ENCODE measurements at regions not wholly inside any gene's neighbourhood (a gene's known extent, or its start where the extent isn't known, plus 50 kb on each side); places are given as distances from the start of the nearest gene placed in this dataset.

DNA sequence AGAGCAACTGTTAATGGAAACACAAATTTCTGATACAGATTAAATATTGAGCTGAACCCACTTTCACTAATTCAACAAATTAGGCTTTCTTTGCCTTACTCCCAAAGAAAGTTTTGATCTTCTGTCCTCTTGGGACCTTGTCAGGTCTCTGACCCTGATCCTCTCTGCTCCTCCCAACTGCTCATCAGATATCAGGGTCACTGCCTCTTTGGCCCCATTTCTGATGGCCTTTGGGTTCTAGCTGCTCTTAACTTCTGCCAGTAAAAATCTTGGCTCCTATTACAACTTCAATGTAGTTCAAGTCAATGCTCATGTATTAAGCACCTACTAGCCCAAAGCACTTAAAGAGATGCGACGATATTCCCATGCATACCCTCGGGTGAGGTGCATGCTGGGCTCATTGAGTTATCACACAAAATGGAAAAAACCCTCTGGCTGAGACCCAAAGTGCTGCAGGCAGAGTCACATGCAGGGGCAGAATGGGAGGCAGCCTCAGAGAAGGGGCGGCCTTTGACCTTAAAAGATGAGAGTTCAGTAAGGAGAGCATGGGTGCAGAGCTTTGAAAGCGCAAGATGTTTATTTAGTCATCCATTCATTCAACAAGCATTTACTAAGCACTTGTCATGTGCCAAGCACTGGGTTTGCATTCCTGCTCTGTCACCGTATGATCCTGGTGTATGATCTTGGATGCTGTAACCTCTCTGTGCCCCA is 183.4 kb downstream of the USP12 start:
- Histone ChIP-seq H3K4me1 (ENCODE audit: control insufficient read depth, low read depth, low read length) (no peaks in the 10 kb centered on the region), H3K27ac (ENCODE audit: low read length) (no peak overlapping the region), H3K9ac (ENCODE audit: low read length) (no peak overlapping the region)

DNA sequence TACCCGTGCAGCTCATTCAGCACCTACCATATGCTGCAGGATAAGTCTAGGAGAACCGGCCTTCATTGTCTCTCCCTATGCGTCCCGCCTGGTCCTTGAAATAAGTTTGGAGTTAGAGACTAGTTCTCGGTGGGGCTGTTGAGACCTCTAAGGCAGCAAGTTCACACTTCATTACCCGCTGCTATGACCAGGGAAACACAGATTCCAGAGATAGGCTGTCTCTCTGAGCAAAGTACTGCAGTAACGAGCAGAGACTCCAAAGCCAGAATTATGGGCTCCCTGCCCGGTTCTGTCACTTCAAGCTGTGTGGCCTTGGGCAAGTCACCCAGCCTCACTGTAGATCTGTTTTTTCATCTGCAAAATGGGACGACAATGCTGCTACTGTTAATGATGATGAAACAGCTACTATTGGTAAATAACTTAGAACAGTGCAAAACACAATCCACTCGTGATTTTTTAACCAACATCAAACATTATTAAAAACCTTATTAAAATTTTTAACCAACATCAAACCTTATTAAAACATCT is 184.1 kb downstream of the USP12 start:
- Histone ChIP-seq H3K27ac (ENCODE audit: low read length) (no peak overlapping the region), H3K4me1 (ENCODE audit: control insufficient read depth, low read depth, low read length) (no peaks in the 10 kb centered on the region), H3K9me3 (ENCODE audit: control insufficient read depth, low read depth, low read length) (no peaks in the 10 kb centered on the region), H3K36me3 (ENCODE audit: control insufficient read depth, low read depth, low read length) (no peaks in the 10 kb centered on the region), H3K27me3 (ENCODE audit: control insufficient read depth, insufficient read depth, low read length) (no peaks in the 10 kb centered on the region), H3K9ac (ENCODE audit: low read length) (no peak overlapping the region), H3K4me3 (ENCODE audit: low read length) (no peak overlapping the region)

More for the DNA sequence above, 183.4 kb downstream of the USP12 start:
- Histone ChIP-seq H3K4me3 (ENCODE audit: low read length) (no peak overlapping the region), H3K9me3 (ENCODE audit: control insufficient read depth, low read depth, low read length) (no peaks in the 10 kb centered on the region), H3K27me3 (ENCODE audit: control insufficient read depth, insufficient read depth, low read length) (no peaks in the 10 kb centered on the region), H3K36me3 (ENCODE audit: control insufficient read depth, low read depth, low read length) (no peaks in the 10 kb centered on the region)

- H3K27ac ChIP-seq (ENCODE audit: low read length), result no peak overlapping the region
- no peak overlapping the region for H3K9ac ChIP-seq (ENCODE audit: low read length)
- H3K9me3 ChIP-seq (ENCODE audit: control insufficient read depth, low read depth, low read length), result no peaks in the 10 kb centered on the region
- no peaks in the 10 kb centered on the region for H3K4me1 ChIP-seq (ENCODE audit: control insufficient read depth, low read depth, low read length)
- no peak overlapping the region for H3K4me3 ChIP-seq (ENCODE audit: low read length)
- H3K36me3 ChIP-seq (ENCODE audit: control insufficient read depth, low read depth, low read length), result no peaks in the 10 kb centered on the region
- H3K27me3 ChIP-seq (ENCODE audit: control insufficient read depth, insufficient read depth, low read length), result no peaks in the 10 kb centered on the region
Observed at GRCh38 chr13:26985285-26985878, 186.2 kb downstream of the USP12 start.

DNA sequence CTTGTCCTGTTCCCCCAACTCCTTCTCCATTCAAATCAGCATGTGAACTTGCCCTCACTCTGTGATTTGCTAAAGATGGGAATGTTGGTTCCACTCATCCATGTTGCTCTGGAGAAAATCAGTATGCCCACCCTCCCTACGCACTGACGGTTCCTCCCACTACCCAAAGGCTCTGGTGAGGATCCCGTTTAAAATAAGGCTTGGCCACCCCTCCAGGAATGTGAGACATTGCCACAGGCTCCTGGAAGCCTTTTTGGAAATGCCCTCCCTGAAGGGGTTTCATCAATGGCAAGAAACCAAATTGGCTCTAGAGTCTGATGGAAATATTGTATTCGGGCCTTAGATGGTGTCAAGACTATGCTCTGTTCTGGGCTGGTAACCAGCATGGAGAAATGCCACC is 187.3 kb downstream of the USP12 start:
- Histone ChIP-seq H3K27ac (ENCODE audit: low read length) (no peak overlapping the region), H3K27me3 (ENCODE audit: control insufficient read depth, insufficient read depth, low read length) (no peaks in the 10 kb centered on the region), H3K36me3 (ENCODE audit: control insufficient read depth, low read depth, low read length) (no peaks in the 10 kb centered on the region), H3K9me3 (ENCODE audit: control insufficient read depth, low read depth, low read length) (no peaks in the 10 kb centered on the region), H3K4me3 (ENCODE audit: low read length) (no peak overlapping the region), H3K9ac (ENCODE audit: low read length) (no peak overlapping the region), H3K4me1 (ENCODE audit: control insufficient read depth, low read depth, low read length) (no peaks in the 10 kb centered on the region)

- H3K36me3 ChIP-seq (ENCODE audit: control insufficient read depth, low read depth, low read length), result no peaks in the 10 kb centered on the region
- H3K27me3 ChIP-seq (ENCODE audit: control insufficient read depth, insufficient read depth, low read length), result no peaks in the 10 kb centered on the region
- H3K4me3 ChIP-seq (ENCODE audit: low read length), result no peak overlapping the region
- H3K9me3 ChIP-seq (ENCODE audit: control insufficient read depth, low read depth, low read length), result no peaks in the 10 kb centered on the region
- no peak overlapping the region for H3K9ac ChIP-seq (ENCODE audit: low read length)
- H3K4me1 ChIP-seq (ENCODE audit: control insufficient read depth, low read depth, low read length), result no peaks in the 10 kb centered on the region
- H3K27ac ChIP-seq (ENCODE audit: low read length), result no peak overlapping the region
Observed at GRCh38 chr13:26983543-26984320, 187.9 kb downstream of the USP12 start.

GRCh38 chr13:26980099-26981031 is 191.2 kb downstream of the USP12 start:
- Histone ChIP-seq H3K9ac (ENCODE audit: low read length) (no peak overlapping the region), H3K4me1 (ENCODE audit: control insufficient read depth, low read depth, low read length) (no peaks in the 10 kb centered on the region), H3K4me3 (ENCODE audit: low read length) (no peak overlapping the region), H3K9me3 (ENCODE audit: control insufficient read depth, low read depth, low read length) (no peaks in the 10 kb centered on the region), H3K36me3 (ENCODE audit: control insufficient read depth, low read depth, low read length) (no peaks in the 10 kb centered on the region), H3K27ac (ENCODE audit: low read length) (no peak overlapping the region), H3K27me3 (ENCODE audit: control insufficient read depth, insufficient read depth, low read length) (no peaks in the 10 kb centered on the region)

DNA sequence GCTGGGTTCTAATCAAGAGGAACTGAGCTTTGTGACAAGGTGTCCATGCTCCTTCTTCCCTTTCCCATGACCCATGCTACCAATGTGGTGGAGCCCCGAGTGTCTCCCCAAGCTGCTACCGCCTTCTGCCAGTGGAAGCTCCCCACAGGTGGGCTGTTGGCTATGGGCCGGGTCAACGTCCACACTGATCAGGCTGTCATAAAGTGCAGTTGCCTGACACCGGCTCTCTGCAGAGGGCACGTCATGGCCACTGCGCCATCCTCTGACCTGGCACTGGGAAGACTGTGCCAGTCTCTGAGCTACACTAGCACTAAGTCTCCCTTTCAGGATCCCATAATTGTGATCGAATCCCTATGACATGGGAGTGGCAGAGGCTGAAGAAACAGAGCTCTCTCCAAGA is 192.3 kb downstream of the USP12 start:
- no peaks in the 10 kb centered on the region for H3K27me3 ChIP-seq (ENCODE audit: control insufficient read depth, insufficient read depth, low read length)
- no peak overlapping the region for H3K4me3 ChIP-seq (ENCODE audit: low read length)
- H3K9ac ChIP-seq (ENCODE audit: low read length), result no peak overlapping the region
- no peaks in the 10 kb centered on the region for H3K4me1 ChIP-seq (ENCODE audit: control insufficient read depth, low read depth, low read length)
- no peaks in the 10 kb centered on the region for H3K9me3 ChIP-seq (ENCODE audit: control insufficient read depth, low read depth, low read length)
- H3K27ac ChIP-seq (ENCODE audit: low read length), result no peak overlapping the region
- H3K36me3 ChIP-seq (ENCODE audit: control insufficient read depth, low read depth, low read length), result no peaks in the 10 kb centered on the region

DNA sequence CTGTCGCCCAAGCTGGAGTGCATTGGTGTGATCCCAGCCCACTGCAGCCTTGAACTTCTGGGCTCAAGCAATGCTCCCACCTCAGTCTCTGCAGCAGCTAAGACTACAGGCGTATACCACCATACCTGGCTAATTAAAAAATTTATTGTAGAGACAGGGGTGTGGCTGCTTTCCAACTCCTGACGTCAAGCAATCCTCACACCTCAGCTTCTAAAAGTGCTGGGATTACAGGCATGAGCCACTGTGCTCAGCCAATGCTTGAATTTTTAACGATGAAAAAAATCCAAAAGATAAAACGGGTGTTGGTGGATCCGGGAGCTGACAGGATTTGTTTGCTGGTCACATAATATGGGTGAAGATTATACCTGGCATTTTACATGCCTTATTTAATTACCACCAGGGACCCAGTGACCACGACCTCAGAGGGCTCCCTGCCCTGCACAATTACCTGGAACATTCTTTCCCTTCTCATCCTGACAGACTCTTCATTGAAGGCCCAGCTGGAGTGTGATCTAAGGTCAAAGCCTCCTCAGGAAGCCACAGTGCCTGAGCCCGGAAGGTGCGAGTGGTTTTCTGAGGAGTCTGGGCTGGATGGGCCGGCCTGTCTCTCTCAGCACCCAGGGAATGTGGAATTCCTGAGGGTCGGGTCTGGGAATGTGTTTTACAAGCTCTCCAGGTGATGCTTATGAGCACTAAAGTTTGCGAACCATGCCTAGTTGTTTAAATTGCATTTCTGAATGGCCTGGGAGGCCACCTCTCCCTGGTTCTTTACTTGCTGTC is 193.3 kb downstream of the USP12 start:
- H3K9ac ChIP-seq (ENCODE audit: low read length), result no peak overlapping the region
- no peaks in the 10 kb centered on the region for H3K27me3 ChIP-seq (ENCODE audit: control insufficient read depth, insufficient read depth, low read length)
- no peak overlapping the region for H3K27ac ChIP-seq (ENCODE audit: low read length)
- no peaks in the 10 kb centered on the region for H3K9me3 ChIP-seq (ENCODE audit: control insufficient read depth, low read depth, low read length)
- no peak overlapping the region for H3K4me3 ChIP-seq (ENCODE audit: low read length)
- H3K4me1 ChIP-seq (ENCODE audit: control insufficient read depth, low read depth, low read length), result no peaks in the 10 kb centered on the region
- H3K36me3 ChIP-seq (ENCODE audit: control insufficient read depth, low read depth, low read length), result no peaks in the 10 kb centered on the region

DNA sequence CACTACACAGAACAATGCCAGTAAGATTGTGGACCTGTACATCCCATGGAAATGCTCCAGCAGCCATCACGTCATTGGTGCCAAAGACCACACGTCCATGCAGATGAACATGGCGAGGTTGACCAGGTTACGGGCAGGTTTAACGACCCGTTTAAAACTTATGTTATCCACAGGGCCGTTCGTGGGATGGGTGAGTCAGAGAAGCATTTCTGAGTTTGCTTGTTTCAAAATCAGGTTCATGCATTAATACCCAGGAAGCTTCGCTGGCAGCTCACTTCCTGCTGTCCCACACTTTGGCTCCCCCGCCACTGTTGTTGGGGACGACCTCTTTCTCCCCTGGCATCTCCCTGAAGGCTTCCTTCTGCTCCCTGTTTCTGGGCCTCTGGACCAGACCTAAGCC is 194.1 kb downstream of the USP12 start:
- Histone ChIP-seq H3K4me3 (ENCODE audit: low read length) (no peak overlapping the region), H3K9ac (ENCODE audit: low read length) (no peak overlapping the region), H3K36me3 (ENCODE audit: control insufficient read depth, low read depth, low read length) (no peaks in the 10 kb centered on the region), H3K9me3 (ENCODE audit: control insufficient read depth, low read depth, low read length) (no peaks in the 10 kb centered on the region), H3K27me3 (ENCODE audit: control insufficient read depth, insufficient read depth, low read length) (no peaks in the 10 kb centered on the region), H3K27ac (ENCODE audit: low read length) (no peak overlapping the region), H3K4me1 (ENCODE audit: control insufficient read depth, low read depth, low read length) (no peaks in the 10 kb centered on the region)

DNA sequence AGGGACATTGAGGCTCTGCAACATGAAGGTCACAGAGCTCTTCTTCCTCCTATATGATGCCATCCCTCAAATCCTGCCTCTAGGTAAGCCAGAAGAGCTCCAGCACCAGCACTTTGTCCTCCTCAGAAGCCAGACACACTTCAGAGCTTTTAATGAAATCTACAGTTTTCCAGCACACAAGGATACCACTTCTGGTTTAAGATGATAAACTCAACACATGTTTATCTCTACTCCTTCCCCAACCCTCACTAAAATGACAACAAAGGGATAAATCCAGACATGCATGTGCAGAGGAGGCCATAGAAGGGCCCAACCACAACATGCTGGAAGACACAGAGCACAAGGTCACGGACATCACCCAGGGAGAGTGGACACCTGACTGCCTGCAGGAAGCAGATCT is 195.3 kb downstream of the USP12 start:
- H3K36me3 ChIP-seq (ENCODE audit: control insufficient read depth, low read depth, low read length), result no peaks in the 10 kb centered on the region
- no peak overlapping the region for H3K27ac ChIP-seq (ENCODE audit: low read length)
- H3K9me3 ChIP-seq (ENCODE audit: control insufficient read depth, low read depth, low read length), result no peaks in the 10 kb centered on the region
- H3K4me1 ChIP-seq (ENCODE audit: control insufficient read depth, low read depth, low read length), result no peaks in the 10 kb centered on the region
- no peak overlapping the region for H3K9ac ChIP-seq (ENCODE audit: low read length)
- no peak overlapping the region for H3K4me3 ChIP-seq (ENCODE audit: low read length)
- no peaks in the 10 kb centered on the region for H3K27me3 ChIP-seq (ENCODE audit: control insufficient read depth, insufficient read depth, low read length)
